Astrocyte (in vitro differentiated cells and primary cell): ENCODE measurements at regions not wholly inside any gene's neighbourhood (a gene's known extent, or its start where the extent isn't known, plus 50 kb on each side); places are given as distances from the start of the nearest gene placed in this dataset.

Experiments used
- EZH2 ChIP-seq: IDR thresholded peaks from 2 replicates; pipeline ENCODE4 v1.6.1; 2012; ENCODE audit warnings: mild to moderate bottlenecking, low read length, inconsistent platforms; ENCODE audit not compliant: insufficient read depth
- TF ChIP-seq, protein P1 (sequence below): IDR thresholded peaks from 2 replicates; pipeline ENCODE4 v1.5.1; 2011; ENCODE audit warnings: low read depth, mild to moderate bottlenecking, inconsistent platforms, low read length, moderate library complexity; ENCODE audit not compliant: insufficient read depth

- TF ChIP-seq, protein P1, sequence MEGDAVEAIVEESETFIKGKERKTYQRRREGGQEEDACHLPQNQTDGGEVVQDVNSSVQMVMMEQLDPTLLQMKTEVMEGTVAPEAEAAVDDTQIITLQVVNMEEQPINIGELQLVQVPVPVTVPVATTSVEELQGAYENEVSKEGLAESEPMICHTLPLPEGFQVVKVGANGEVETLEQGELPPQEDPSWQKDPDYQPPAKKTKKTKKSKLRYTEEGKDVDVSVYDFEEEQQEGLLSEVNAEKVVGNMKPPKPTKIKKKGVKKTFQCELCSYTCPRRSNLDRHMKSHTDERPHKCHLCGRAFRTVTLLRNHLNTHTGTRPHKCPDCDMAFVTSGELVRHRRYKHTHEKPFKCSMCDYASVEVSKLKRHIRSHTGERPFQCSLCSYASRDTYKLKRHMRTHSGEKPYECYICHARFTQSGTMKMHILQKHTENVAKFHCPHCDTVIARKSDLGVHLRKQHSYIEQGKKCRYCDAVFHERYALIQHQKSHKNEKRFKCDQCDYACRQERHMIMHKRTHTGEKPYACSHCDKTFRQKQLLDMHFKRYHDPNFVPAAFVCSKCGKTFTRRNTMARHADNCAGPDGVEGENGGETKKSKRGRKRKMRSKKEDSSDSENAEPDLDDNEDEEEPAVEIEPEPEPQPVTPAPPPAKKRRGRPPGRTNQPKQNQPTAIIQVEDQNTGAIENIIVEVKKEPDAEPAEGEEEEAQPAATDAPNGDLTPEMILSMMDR, result no peak
- no peak for TF ChIP-seq EZH2
Measured at GRCh38 chr4:34193451-34194154, 2050.7 kb downstream of the ARAP2 start.
